Caki2 (cell line): ENCODE measurements at regions not wholly inside any gene's neighbourhood (a gene's known extent, or its start where the extent isn't known, plus 50 kb on each side); places are given as distances from the start of the nearest gene placed in this dataset.

Source experiments
- DNase-seq: peaks from one replicate; pipeline ENCODE4 v3.0.0-alpha.2; 2015; ENCODE audit warnings: low read depth
- in situ Hi-C: cut with HindIII; loops from 2 replicates; pipeline ENCODE4 v1.10.0; 2016; ENCODE audit warnings: low sequenced_read_pairs, low pct_unique_long_range_greater_than_20kb, mixed read lengths

DNA sequence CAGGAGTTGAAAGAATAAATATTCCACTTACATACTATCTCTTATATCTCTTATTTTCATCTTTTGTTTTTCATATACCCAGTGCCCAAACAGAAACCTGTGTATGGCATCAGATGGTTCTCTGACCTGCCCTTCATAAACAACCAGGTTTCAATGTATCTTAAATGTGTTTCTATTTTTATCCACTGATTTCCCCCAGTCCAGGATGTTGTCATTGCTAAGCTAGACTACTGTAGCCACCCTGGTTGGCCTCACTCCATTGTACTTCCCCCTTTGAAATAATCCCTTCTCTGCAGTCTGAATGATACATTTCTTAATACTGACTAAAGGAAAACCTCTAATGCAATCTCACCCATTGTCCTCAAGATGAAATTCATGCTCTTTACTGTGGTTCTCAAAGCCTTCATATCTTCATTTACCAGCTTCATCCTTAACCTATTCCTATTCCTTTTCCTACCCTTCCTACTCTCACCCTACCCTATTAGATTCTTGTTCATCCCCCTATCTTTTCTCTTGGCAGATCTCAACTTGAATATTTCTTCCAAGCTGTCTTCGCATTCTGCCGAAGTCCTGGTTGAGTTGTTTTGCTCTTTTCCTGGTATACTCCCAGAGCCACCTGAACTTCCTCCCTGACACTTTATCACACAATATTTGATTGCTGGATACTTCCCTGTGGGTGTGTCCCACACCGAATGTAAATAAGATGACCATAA lies 312.4 kb downstream of the FOXG1 start:
- in situ Hi-C loops: no loop called here
- DNase-seq: no peak

DNA sequence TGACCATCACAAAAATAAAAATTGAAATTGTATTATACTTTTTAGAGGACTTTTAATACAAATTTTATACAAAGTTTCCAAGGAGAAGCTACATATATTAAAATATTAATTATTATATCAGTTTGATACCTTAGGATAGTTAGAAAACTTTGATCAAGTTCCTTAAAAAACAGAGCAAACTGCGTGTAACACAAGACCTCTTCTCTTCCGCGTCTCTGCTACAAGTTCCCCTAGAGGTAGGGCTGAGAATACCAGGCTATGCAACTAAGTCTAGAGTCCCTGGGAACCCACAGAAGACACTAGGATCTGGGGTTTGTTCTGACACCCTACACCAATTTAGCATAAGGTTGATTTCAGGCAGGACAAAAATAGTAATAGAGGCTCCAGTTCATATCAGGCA lies 319.0 kb downstream of the FOXG1 start:
- in situ Hi-C loops: no loop called here
- DNase-seq: no peak

DNA sequence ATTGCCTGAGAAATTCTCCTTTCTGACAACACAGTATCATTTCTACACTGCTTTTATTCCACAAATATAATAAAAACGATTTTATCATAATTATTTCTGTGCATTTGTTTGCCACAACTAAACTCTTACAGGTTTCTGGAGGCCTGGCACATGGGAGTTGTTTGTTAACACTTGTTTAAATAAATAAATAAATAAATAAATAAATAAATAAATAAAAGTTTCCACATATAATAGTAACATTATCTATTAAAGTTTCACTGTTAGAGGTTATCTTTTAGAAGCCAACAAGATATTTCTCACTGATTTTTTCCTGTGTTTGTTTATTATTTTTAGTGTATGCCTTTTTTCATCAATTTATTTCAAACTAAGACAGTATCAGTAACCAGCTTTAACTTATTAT lies 323.3 kb downstream of the FOXG1 start:
- no peak for DNase-seq
- in situ Hi-C loops: no loop called here

DNA sequence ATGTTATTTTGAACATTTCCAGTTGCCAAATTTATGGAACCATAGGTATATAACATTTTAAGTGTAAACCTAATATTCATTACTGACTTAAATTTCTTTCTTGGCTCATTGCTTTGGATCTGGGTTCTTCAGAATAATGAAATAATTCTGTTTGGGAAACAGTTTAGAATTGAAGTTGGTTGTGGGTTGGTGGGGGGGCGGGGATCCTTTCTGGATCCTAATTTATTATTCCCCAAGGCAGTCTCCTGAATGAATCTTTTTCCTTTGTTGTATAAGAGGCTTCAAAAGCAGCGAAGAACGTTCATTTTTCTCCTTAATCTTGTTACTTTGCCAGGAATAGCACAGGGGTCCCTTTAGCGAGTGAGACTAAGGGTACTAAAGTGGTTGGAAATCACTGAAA lies 325.5 kb downstream of the FOXG1 start:
- DNase-seq: no peak
- in situ Hi-C loops: no loop called here

DNA sequence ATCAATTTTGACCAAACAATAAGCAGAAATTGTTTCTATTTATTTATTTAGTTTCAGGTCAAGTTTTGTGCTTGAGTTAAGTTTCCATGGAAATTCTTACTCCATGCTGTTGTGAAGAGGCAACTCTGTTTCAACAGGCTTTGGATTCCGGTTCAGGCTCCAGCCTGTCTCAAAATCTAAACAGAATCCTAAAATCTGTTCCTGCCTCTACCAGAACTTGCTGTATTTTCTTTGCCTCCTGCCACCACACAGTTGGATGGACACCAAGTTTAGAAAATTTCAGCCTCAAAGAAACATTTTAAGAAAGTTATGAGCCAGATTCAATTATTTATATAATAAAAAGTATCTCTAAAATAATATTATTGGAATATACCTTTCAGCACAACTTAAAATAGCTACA lies 330.9 kb downstream of the FOXG1 start:
- in situ Hi-C loops: no loop called here
- DNase-seq: no peak

DNA sequence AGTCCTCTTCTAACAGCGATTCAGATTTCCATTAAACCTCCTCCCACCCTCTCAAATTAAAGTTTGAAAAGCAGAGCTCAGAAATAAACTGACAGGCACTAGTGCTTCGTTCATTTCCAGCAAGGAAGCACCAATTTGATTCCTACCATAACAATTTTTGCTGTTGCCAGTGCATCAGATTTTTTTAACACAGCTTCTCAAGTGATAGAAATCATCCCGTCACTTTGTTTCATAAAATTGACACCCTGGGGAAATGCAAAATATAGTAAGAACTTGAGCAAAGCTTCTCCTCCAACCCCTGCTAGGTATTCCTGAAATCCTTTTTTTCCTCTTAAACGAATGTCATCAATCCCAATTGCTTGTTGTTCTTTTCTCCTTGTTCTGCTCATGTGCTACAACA lies 332.1 kb downstream of the FOXG1 start:
- DNase-seq: no peak
- in situ Hi-C loops: no loop called here

DNA sequence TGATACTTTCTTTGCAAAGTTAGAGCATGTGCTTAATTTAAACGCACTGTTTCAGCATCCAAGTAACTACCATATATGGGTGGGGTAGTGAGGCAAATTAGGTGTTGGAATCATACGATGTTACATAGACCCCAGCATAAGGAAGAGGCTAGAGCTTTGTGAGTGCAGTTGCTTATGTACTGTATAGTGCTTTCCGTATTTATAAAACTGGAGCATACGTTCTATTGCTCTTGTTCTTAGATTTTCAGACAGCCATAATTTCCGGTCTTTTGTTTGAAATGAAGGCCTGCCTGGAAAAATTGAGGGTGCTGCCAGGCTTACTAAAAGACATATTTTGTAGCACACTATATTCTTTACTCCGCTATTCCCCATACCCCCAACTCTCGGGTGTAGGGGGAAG lies 335.7 kb downstream of the FOXG1 start:
- no peak for DNase-seq

DNA sequence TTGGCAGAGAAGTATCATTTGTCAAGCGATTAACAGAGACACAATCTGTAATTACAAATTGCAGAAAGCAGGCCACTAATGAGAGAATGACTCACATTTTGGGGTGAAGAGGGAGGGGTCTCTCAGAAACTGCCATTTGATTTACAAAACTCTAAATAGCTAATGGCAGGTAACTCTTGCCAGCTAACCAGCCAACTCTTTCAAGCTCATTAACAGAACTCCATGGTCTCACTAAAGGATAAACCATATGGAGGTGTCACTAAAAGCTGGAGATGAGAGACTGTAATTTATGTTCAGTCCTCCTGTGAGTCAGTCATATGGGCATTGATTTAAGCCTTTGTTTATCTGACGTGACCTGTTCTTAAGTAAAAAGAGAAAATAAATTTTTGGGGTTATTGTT lies 336.4 kb downstream of the FOXG1 start:
- no peak for DNase-seq
- in situ Hi-C loops: no loop called here

More for the DNA sequence above, 335.7 kb downstream of the FOXG1 start:
- in situ Hi-C loops: no loop called here

DNA sequence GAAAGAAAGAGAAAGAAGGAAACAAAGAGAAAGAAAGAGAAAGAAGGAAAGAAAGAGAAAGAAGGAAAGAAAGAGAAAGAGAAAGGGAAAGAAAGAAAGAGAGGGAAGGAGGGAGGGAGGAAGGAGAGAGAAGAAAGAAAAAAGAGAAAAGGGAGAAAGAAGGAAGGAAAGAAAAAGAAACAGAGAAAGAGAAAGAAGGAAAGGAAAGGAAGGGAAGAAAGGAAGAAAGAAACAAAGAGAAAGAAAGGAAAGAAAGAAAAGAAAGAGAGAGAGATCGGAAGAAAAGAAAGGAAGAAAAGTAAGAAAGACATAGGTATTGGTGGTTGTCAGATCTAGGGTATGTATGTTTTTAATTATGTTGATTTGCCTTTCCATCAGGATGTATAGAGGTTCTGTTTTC lies 342.3 kb downstream of the FOXG1 start:
- in situ Hi-C loops: no loop called here
- DNase-seq: no peak

DNA sequence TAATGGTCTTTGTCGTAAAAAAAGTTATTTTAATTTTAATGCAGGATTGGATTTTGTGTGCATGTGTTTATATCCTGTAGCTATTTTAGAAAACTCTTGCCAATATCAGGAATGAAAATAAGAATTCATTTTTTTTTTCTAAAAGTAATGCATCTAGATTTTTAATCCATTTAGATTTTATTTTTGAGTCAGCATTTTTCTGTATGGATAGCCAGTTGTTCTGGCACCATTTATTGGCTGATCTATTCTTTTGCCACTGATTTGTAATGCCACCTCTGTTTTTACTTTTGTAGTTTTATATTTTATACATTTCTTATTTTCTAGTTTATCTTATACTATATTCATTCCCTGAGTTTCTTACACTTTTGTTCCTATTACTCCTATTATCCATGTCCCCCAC lies 343.0 kb downstream of the FOXG1 start:
- no peak for DNase-seq
- in situ Hi-C loops: no loop called here

DNA sequence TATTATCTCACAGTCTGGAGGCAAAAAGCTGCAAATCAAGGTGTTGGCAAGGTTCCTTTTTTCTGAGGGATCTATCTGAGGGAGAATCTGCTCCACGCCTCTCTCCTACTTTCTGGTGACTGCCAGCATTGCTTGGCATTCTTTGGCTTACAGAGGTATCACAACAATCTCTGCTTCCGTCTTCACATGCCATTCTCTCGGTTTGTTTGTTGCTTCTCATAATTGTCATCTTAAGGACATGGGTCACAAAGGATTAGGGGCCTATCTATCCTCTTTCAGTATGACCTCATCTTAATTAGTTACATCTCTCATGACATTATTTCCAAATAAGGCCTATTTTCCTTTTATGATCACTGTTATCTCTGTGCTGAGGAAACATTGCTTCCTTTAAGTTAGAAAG lies 345.0 kb downstream of the FOXG1 start:
- in situ Hi-C loops: no loop called here
- DNase-seq: no peak

DNA sequence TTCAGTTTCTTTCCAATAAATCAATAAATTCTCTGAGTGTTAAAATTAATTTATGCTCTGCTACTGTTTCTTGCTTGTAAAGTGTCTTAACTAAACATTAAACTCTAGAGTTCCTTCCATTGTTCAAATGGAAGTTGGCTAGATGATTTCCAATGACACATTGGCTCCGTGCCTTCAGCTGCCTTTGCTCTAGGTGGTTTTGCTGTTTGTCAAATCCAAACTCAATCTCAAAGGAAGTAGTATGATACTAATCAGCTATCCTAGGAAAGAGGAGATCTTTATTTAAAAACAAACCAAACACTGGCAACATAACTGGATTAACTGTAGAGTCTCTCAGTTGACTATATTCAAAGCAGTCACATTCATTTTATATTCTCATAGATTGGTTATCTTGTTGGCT lies 356.4 kb downstream of the FOXG1 start:
- DNase-seq: no peak
- in situ Hi-C loops: no loop called here

DNA sequence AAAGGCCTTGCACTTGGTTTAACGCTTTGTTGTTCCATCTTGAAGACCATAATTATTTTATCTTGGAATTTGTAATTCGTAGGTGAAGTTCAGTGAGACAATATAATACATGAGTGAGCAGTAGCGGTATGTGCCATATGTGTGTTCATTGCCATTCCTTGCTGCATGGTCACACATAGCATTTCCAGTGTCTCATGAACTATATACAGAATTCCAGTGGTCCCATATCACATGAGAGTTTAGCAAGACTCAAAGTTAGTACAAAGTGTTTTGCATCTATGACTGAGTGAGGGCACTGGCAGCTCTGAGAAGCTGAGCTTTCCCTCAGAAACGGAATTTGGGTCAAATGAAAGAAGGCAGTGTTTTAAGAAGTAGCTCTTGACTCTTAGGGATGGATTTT lies 359.8 kb downstream of the FOXG1 start:
- no peak for DNase-seq
- in situ Hi-C loops: no loop called here

DNA sequence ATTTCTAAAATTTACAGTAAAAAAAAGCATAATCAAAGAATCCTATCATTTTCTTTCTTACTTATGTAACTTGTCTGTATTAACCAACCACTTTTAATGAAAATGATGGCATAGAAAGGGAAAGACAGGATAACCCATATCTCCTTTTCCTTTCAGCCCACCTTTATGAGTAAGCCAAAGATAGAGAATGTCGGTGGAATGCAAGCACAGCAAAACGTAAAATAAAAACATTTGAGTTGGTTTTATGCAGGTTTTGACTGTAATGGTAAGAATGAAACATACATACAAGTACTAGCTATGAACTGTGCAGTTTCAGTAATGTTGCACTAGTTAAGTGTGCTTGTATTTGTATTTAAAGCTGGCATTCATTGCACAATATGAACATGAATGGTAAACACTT lies 360.3 kb downstream of the FOXG1 start:
- in situ Hi-C loops: no loop called here

DNA sequence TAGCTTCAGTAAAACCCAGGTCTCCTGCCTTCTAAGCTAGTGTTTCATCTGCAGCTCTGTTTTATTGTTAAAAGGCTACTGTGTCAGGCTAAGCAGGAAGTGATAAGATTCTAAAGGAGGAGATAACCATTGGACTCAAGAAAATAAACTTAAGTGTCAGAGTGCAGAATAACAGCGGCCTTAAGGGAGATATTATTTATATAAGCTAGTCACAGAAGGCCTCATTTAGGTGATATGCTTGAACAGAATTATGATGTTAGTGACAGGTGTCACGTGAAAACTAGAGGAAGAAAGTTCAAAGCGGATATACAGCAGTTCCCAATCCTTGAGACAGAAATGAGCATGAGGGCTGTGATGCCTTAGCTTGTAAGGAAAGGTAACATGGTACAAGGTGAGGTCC lies 373.4 kb downstream of the FOXG1 start:
- in situ Hi-C loops: no loop called here
- DNase-seq: no peak

More for the DNA sequence above, 360.3 kb downstream of the FOXG1 start:
- no peak for DNase-seq

DNA sequence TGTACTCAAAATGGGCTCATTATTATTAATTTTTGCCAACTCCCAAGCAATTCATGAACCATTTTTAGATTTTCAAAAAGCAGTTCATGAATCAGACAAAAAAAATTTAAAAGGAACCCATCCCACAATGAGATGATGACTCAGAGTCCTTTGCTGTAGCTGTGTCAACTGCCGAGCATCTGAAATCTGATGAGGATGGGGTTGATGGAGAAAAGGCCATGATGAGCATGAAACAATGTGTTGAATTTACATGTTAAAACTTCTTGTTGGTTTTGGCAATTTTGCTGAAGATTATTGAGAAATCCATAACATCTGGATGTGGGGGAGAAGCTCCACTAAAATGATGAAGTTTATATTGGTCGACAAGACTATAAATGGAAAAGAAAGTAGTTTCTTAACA lies 378.0 kb downstream of the FOXG1 start:
- DNase-seq: no peak
- in situ Hi-C loops: no loop called here

DNA sequence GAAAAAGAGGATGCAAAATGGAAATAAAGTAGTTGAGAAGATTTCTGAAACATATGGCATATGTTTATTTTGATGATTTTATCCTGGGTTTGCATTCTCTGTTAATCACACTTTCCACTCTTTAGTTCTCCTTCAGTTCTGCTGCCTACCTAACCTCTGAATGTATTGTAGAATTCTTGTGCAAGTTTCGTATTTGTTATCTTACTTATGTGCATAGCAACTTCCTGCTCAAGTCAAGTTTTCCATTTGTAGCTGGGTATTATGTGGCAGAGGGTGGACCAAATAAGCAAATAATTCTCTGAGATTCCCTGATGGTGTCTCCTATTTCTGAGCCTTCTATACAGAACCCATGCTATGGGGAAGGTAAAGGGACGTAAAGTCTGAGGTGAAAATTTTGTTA lies 381.6 kb downstream of the FOXG1 start:
- DNase-seq: no peak
- in situ Hi-C loops: no loop called here

DNA sequence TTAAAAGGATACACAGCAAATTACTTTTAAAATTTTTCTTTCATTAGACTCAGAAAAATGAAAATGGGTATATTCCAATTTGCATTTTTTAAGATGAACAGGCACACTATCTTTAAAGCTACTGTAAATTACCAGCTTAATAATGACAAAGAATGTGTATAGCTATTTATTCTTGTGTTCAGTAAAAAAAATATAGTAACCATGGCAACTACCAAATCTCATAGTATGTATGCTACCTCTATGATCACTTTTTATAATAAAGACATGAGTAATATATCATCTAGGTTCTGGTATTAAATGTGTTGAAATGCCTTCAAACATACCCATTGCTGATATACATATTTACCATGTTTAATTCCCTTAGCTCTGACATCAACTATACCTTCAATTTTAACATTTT lies 383.2 kb downstream of the FOXG1 start:
- in situ Hi-C loops: no loop called here
- DNase-seq: no peak

DNA sequence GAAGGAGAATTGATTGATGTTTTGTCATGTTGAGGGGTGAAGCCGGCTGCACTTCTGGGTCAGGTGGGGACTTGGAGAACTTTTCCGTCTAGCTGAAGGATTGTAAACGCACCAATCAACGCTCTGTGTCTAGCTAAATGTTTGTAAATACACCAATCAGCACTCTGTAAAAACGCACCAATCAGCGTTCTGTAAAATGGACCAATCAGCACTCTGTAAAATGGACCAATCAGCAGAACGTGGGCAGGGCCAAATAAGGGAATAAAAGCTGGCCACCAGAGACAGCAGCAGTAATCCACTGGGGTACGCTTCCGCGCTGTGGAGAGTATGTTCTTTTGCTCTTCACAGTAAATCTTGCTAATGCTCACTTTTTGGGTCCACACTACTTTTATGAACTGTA lies 384.1 kb downstream of the FOXG1 start:
- in situ Hi-C loops: no loop called here
- DNase-seq: no peak

DNA sequence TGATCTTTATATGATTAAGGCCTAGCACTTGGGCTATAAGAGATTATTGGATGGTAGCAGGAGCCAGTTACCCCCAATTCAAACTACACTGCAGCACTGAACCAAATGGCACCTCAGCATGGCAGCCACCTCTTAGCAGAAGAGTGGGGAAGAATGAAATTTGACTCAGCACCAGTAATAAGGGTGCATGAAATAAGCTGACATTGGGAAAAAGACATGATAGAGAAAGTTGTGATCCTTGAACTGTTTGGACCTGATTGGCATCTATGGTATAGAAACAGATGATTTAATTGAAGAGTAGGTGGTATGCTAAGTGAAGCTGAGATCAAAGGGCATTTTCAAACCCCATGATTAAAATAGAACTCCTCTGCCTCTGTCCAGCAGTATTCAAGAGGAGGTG lies 389.5 kb downstream of the FOXG1 start:
- in situ Hi-C loops: no loop called here
- DNase-seq: no peak

DNA sequence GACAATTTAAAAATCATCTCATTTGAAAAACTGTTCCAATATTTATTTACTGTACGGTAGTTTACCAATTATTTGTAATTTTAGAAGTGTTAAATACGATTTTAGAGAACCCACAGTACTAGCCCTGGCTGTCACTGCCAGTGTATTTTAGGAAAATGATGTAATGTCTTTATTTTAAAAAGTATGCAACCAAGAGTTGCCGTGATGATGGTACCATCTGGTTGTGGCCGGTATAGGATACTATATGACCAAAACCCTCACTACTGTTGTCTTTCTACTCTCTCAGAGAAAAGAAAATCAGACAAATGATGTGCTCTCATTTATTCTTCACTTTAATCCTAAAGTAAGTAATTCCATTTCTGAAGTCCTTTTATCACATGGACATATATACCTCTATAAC lies 395.0 kb downstream of the FOXG1 start:
- no peak for DNase-seq
- in situ Hi-C loops: no loop called here
